Activated CD4-positive, alpha-beta T cell treated with anti-CD3 and anti-CD28 coated beads for 36 hours (primary cell): ENCODE measurements at regions not wholly inside any gene's neighbourhood (a gene's known extent, or its start where the extent isn't known, plus 50 kb on each side); places are given as distances from the start of the nearest gene placed in this dataset.

ENCODE experiments used
- ATAC-seq: fragments of 200-7000 bp; cut with Tn5 transposase; one replicate; pipeline ENCODE4 v1.10.0; 2021; ENCODE audit warnings: mild to moderate bottlenecking, moderate library complexity
- CTCF ChIA-PET: fragments of 350-600 bp; sonication (Branson Sonifier 250); formaldehyde crosslinking; loops from one replicate; lab custom pipeline; 2021; ENCODE audit warnings: antibody characterized with exemption; lab: Charles Lee
- POLR2A ChIA-PET: fragments of 350-600 bp; sonication (Branson Sonifier 250); formaldehyde crosslinking; loops from one replicate; lab custom pipeline; 2021; ENCODE audit warnings: antibody characterized with exemption, inconsistent platforms; lab: Charles Lee
- DNase-seq: peaks from one replicate; pipeline ENCODE4 v3.0.0-alpha.2; 2020
- H3K27ac Mint-ChIP-seq: one replicate; pipeline ENCODE4 v1.8.0; 2021; ENCODE audit warnings: mixed read lengths
- H3K27me3 Mint-ChIP-seq: one replicate; pipeline ENCODE4 v1.8.0; 2021; ENCODE audit warnings: mixed read lengths
- H3K36me3 Mint-ChIP-seq: one replicate; pipeline ENCODE4 v1.8.0; 2021; ENCODE audit warnings: low read depth, mixed read lengths
- H3K4me1 Mint-ChIP-seq: one replicate; pipeline ENCODE4 v1.8.0; 2021; ENCODE audit warnings: mixed read lengths
- H3K4me3 Mint-ChIP-seq: one replicate; pipeline ENCODE4 v1.8.0; 2021; ENCODE audit warnings: mild to moderate bottlenecking, moderate library complexity, mixed read lengths
- H3K9me3 Mint-ChIP-seq: one replicate; pipeline ENCODE4 v1.8.0; 2021; ENCODE audit warnings: low read depth, mixed read lengths
- intact Hi-C, 2 experiments: fragments of 100-400 bp; cut with DNase I in 1 of 2; cut with micrococcal nuclease in 1 of 2; formaldehyde crosslinking; loops; one replicate each; pipeline versions ENCODE4 v1.14.2 to v1.15.1; 2022 to 2024; cut with DNase I, micrococcal nuclease

- ATAC-seq: no peak
- POLR2A ChIA-PET: no interaction called here
- DNase-seq: no peak
Observed at GRCh38 chr1:37150986-37151385, 116.7 kb upstream of the GRIK3 start.

GRCh38 chr1:37151789-37152188 lies 117.5 kb upstream of the GRIK3 start:
- Mint-ChIP-seq H3K36me3 (no peaks in the 10 kb centered on the region), H3K9me3 (no peaks in the 10 kb centered on the region), H3K27me3 (peaks cover 19% of the 10 kb centered on the region), H3K4me1 (no peaks in the 10 kb centered on the region), H3K27ac (no peak overlapping the region), H3K4me3 (no peak overlapping the region)
- no peak for DNase-seq
- CTCF ChIA-PET: no interaction called here
- no peak for ATAC-seq
- intact Hi-C loops: no loop called here
- POLR2A ChIA-PET: no interaction called here

More at GRCh38 chr1:37150986-37151385, 116.7 kb upstream of the GRIK3 start:
- intact Hi-C loops: no loop called here
- no peak overlapping the region for H3K27ac Mint-ChIP-seq
- CTCF ChIA-PET: no interaction called here
- no peaks in the 10 kb centered on the region for H3K4me1 Mint-ChIP-seq
- H3K36me3 Mint-ChIP-seq: no peaks in the 10 kb centered on the region
- no peaks in the 10 kb centered on the region for H3K9me3 Mint-ChIP-seq
- H3K4me3 Mint-ChIP-seq: no peak overlapping the region
- peaks cover 18% of the 10 kb centered on the region for H3K27me3 Mint-ChIP-seq

- Mint-ChIP-seq H3K9me3 (no peaks in the 10 kb centered on the region), H3K4me1 (no peaks in the 10 kb centered on the region), H3K27me3 (peaks cover 16% of the 10 kb centered on the region), H3K4me3 (no peak overlapping the region), H3K27ac (no peak overlapping the region), H3K36me3 (no peaks in the 10 kb centered on the region)
- no peak for ATAC-seq
- DNase-seq: no peak
- POLR2A ChIA-PET: no interaction called here
- intact Hi-C loops: no loop called here
- CTCF ChIA-PET: no interaction called here
Observed at GRCh38 chr1:37152491-37152890, 118.2 kb upstream of the GRIK3 start.

- Mint-ChIP-seq H3K27ac (no peak overlapping the region), H3K9me3 (no peaks in the 10 kb centered on the region), H3K36me3 (no peaks in the 10 kb centered on the region), H3K27me3 (peaks cover 16% of the 10 kb centered on the region), H3K4me1 (no peaks in the 10 kb centered on the region), H3K4me3 (no peak overlapping the region)
- DNase-seq: no peak
- POLR2A ChIA-PET: no interaction called here
- no peak for ATAC-seq
- CTCF ChIA-PET: interaction anchor here (0.6 kb wide), 1 partner anchor 480 kb away, joined by 3 read pairs; no protein-coding TSS in a partner anchor
- intact Hi-C loops: no loop called here
Observed at GRCh38 chr1:37153116-37154100, 119.1 kb upstream of the GRIK3 start.

- no peaks in the 10 kb centered on the region for H3K36me3 Mint-ChIP-seq
- intact Hi-C loops: no loop called here
- ATAC-seq (no peak), DNase-seq (no peak)
- ChIA-PET CTCF (no interaction called here), POLR2A (no interaction called here)
- no peaks in the 10 kb centered on the region for H3K9me3 Mint-ChIP-seq
- H3K27ac Mint-ChIP-seq: no peak overlapping the region
- H3K27me3 Mint-ChIP-seq: peaks cover 14% of the 10 kb centered on the region
- no peak overlapping the region for H3K4me3 Mint-ChIP-seq
- H3K4me1 Mint-ChIP-seq: no peaks in the 10 kb centered on the region
Observed at GRCh38 chr1:37156646-37157045, 122.3 kb upstream of the GRIK3 start.

GRCh38 chr1:37157634-37158033 lies 123.3 kb upstream of the GRIK3 start:
- DNase-seq: no peak
- Mint-ChIP-seq H3K27me3 (peaks cover 11% of the 10 kb centered on the region), H3K27ac (no peak overlapping the region), H3K4me3 (no peak overlapping the region), H3K9me3 (peaks cover 3% of the 10 kb centered on the region), H3K36me3 (no peaks in the 10 kb centered on the region), H3K4me1 (no peaks in the 10 kb centered on the region)
- intact Hi-C loops: no loop called here
- CTCF ChIA-PET: interaction anchor here (0.6 kb wide), 1 partner anchor 330 kb away, joined by 3 read pairs; no protein-coding TSS in a partner anchor
- no peak for ATAC-seq
- POLR2A ChIA-PET: no interaction called here

GRCh38 chr1:37158113-37158749 lies 123.9 kb upstream of the GRIK3 start:
- POLR2A ChIA-PET: no interaction called here

GRCh38 chr1:37159102-37159501 lies 124.8 kb upstream of the GRIK3 start:
- CTCF ChIA-PET: interaction anchor here (0.7 kb wide), 1 partner anchor 223 kb away, joined by 3 read pairs; no protein-coding TSS in a partner anchor
- intact Hi-C loops: no loop called here
- Mint-ChIP-seq H3K27me3 (peaks cover 9% of the 10 kb centered on the region), H3K4me3 (no peak overlapping the region), H3K9me3 (peaks cover 3% of the 10 kb centered on the region), H3K4me1 (no peaks in the 10 kb centered on the region), H3K36me3 (no peaks in the 10 kb centered on the region), H3K27ac (no peak overlapping the region)
- no peak for ATAC-seq
- DNase-seq: peak; percentile 12
- POLR2A ChIA-PET: no interaction called here

More at GRCh38 chr1:37158113-37158749, 123.9 kb upstream of the GRIK3 start:
- no peak overlapping the region for H3K4me3 Mint-ChIP-seq
- H3K27me3 Mint-ChIP-seq: peaks cover 11% of the 10 kb centered on the region
- ATAC-seq: no peak
- H3K4me1 Mint-ChIP-seq: no peaks in the 10 kb centered on the region
- no peak for DNase-seq
- CTCF ChIA-PET: interaction anchor here (0.6 to 0.7 kb wide), 2 partner anchors 223 to 330 kb away, joined by 3 read pairs; no protein-coding TSS in a partner anchor
- peaks cover 3% of the 10 kb centered on the region for H3K9me3 Mint-ChIP-seq
- H3K36me3 Mint-ChIP-seq: no peaks in the 10 kb centered on the region
- H3K27ac Mint-ChIP-seq: no peak overlapping the region
- intact Hi-C loops: no loop called here

- Mint-ChIP-seq H3K27me3 (peaks cover 3% of the 10 kb centered on the region), H3K4me3 (no peak overlapping the region), H3K9me3 (peaks cover 3% of the 10 kb centered on the region), H3K4me1 (no peaks in the 10 kb centered on the region), H3K36me3 (no peaks in the 10 kb centered on the region), H3K27ac (no peak overlapping the region)
- DNase-seq (no peak), ATAC-seq (no peak)
- intact Hi-C loops: no loop called here
- ChIA-PET POLR2A (no interaction called here), CTCF (no interaction called here)
Observed at GRCh38 chr1:37161171-37161570, 126.9 kb upstream of the GRIK3 start.

GRCh38 chr1:37162059-37162458 lies 127.7 kb upstream of the GRIK3 start:
- Mint-ChIP-seq H3K27me3 (peaks cover 6% of the 10 kb centered on the region), H3K36me3 (no peaks in the 10 kb centered on the region)

GRCh38 chr1:37166005-37166404 lies 131.7 kb upstream of the GRIK3 start:
- Mint-ChIP-seq H3K4me3 (no peak overlapping the region), H3K9me3 (peaks cover 3% of the 10 kb centered on the region), H3K4me1 (no peaks in the 10 kb centered on the region), H3K36me3 (no peaks in the 10 kb centered on the region), H3K27ac (no peak overlapping the region), H3K27me3 (peaks cover 24% of the 10 kb centered on the region)
- DNase-seq (no peak), ATAC-seq (no peak)
- ChIA-PET POLR2A (no interaction called here), CTCF (no interaction called here)
- intact Hi-C loops: no loop called here

More at GRCh38 chr1:37162059-37162458, 127.7 kb upstream of the GRIK3 start:
- intact Hi-C loops: no loop called here
- ChIA-PET POLR2A (no interaction called here), CTCF (no interaction called here)
- no peak overlapping the region for H3K4me3 Mint-ChIP-seq
- no peak overlapping the region for H3K27ac Mint-ChIP-seq
- H3K9me3 Mint-ChIP-seq: peaks cover 3% of the 10 kb centered on the region
- no peak for DNase-seq
- no peak for ATAC-seq
- H3K4me1 Mint-ChIP-seq: no peaks in the 10 kb centered on the region
